A673 (cell line): ENCODE measurements at regions not wholly inside any gene's neighbourhood (a gene's known extent, or its start where the extent isn't known, plus 50 kb on each side); places are given as distances from the start of the nearest gene placed in this dataset.

Experiments
- BruUV-seq: library from RNA; stranded (reverse); fragments of 400-500 nt; replicated peaks from 2 replicates; lab custom pipeline; 2021; lab: Mats Ljungman, UMichigan
- CTCF ChIA-PET: fragments of 300-600 bp; sonication (Branson Sonifier 250); formaldehyde crosslinking; loops from one replicate; lab custom pipeline; 2022; ENCODE audit warnings: antibody characterized with exemption; lab: Charles Lee
- POLR2A ChIA-PET: fragments of 300-600 bp; sonication (Branson Sonifier 250); formaldehyde crosslinking; loops from one replicate; lab custom pipeline; 2022; ENCODE audit warnings: antibody characterized with exemption; ENCODE audit not compliant: low non-redundant PET; lab: Charles Lee
- DNase-seq: peaks from one replicate; pipeline ENCODE4 v3.0.0-alpha.2; 2015; ENCODE audit warnings: low spot score
- H3K27ac ChIP-seq: fragments of 200-600 bp; sonication (generic); 2 replicates; pipeline ENCODE4 v1.5.1; 2016; ENCODE audit warnings: mixed run types, low read depth, mild to moderate bottlenecking, mixed read lengths, antibody characterized with exemption, low read length; ENCODE audit not compliant: poor library complexity, severe bottlenecking
- H3K27me3 ChIP-seq: fragments of 200-600 bp; sonication (generic); replicated peaks from 2 replicates; pipeline ENCODE4 v1.6.1; 2017; ENCODE audit warnings: mixed run types, low read depth, mild to moderate bottlenecking, mixed read lengths, antibody characterized with exemption, low read length; ENCODE audit not compliant: insufficient read depth, poor library complexity
- H3K36me3 ChIP-seq: fragments of 200-600 bp; sonication (generic); 2 replicates; pipeline ENCODE4 v1.6.1; 2016; ENCODE audit warnings: mixed run types, mild to moderate bottlenecking, mixed read lengths, antibody characterized with exemption, low read length; ENCODE audit not compliant: insufficient read depth, poor library complexity, severe bottlenecking
- H3K4me1 ChIP-seq: fragments of 200-600 bp; sonication (generic); 2 replicates; pipeline ENCODE4 v1.6.1; 2017; ENCODE audit warnings: mixed run types, mild to moderate bottlenecking, mixed read lengths, antibody characterized with exemption, low read length; ENCODE audit not compliant: insufficient read depth, poor library complexity, severe bottlenecking
- H3K4me3 ChIP-seq: fragments of 200-600 bp; sonication (generic); 2 replicates; pipeline ENCODE4 v1.5.1; 2016; ENCODE audit warnings: low read depth, mixed run types, mild to moderate bottlenecking, mixed read lengths, low read length; ENCODE audit not compliant: poor library complexity, severe bottlenecking
- H3K9me3 ChIP-seq: fragments of 200-600 bp; sonication (generic); 2 replicates; pipeline ENCODE4 v1.6.1; 2016; ENCODE audit warnings: mixed run types, low read depth, mild to moderate bottlenecking, mixed read lengths, antibody characterized with exemption, low read length; ENCODE audit not compliant: poor library complexity, severe bottlenecking
- EZH2 ChIP-seq: fragments of 200-600 bp; sonication (generic); IDR thresholded peaks from 2 replicates; pipeline ENCODE4 v1.6.1; 2017; ENCODE audit warnings: borderline replicate concordance, low read depth, mild to moderate bottlenecking, mixed read lengths, antibody characterized with exemption, low read length; ENCODE audit not compliant: poor library complexity, severe bottlenecking
- intact Hi-C: fragments of 100-400 bp; cut with micrococcal nuclease; formaldehyde crosslinking; loops from one replicate; pipeline ENCODE4 v1.10.0; 2022; ENCODE audit not compliant: unreplicated experiment
- TF ChIP-seq, protein P1 (sequence below): fragments of 300-800, 200-600 bp; sonication (generic); conservative IDR thresholded peaks from 2 replicates; pipeline ENCODE4 v1.5.1; 2017; ENCODE audit warnings: low read depth, mild to moderate bottlenecking, antibody characterized with exemption, low read length, moderate library complexity, mixed read lengths

DNA sequence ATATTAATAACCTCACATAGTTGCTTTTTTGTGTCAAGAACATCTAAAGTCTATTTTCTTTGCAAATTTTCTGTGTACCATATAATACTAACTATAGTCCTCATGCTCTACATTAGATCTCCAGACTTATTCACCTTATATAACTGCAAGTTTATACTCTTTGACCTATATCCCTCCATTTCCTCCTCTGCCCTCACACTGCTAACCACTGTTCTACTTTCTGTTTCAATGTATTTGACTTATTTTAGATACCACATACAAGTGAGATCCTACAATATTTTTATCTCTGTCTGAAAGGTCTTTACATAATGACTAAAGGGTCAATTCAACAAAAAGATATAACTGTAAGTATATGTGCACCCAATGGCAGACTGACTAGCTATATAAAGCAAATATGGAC is 789.7 kb upstream of the ZNF608 start:
- ChIA-PET POLR2A (no interaction called here), CTCF (no interaction called here)
- Histone ChIP-seq H3K27me3 (peaks cover 5% of the 10 kb centered on the region), H3K36me3 (no peaks in the 10 kb centered on the region), H3K27ac (no peak overlapping the region), H3K9me3 (no peaks in the 10 kb centered on the region), H3K4me1 (no peaks in the 10 kb centered on the region), H3K4me3 (no peak overlapping the region)
- no peak for TF ChIP-seq EZH2
- TF ChIP-seq, protein P1, sequence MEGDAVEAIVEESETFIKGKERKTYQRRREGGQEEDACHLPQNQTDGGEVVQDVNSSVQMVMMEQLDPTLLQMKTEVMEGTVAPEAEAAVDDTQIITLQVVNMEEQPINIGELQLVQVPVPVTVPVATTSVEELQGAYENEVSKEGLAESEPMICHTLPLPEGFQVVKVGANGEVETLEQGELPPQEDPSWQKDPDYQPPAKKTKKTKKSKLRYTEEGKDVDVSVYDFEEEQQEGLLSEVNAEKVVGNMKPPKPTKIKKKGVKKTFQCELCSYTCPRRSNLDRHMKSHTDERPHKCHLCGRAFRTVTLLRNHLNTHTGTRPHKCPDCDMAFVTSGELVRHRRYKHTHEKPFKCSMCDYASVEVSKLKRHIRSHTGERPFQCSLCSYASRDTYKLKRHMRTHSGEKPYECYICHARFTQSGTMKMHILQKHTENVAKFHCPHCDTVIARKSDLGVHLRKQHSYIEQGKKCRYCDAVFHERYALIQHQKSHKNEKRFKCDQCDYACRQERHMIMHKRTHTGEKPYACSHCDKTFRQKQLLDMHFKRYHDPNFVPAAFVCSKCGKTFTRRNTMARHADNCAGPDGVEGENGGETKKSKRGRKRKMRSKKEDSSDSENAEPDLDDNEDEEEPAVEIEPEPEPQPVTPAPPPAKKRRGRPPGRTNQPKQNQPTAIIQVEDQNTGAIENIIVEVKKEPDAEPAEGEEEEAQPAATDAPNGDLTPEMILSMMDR, result no peak
- BruUV-seq, result no TSS peak
- intact Hi-C loops, result no loop called here
- no peak for DNase-seq

DNA sequence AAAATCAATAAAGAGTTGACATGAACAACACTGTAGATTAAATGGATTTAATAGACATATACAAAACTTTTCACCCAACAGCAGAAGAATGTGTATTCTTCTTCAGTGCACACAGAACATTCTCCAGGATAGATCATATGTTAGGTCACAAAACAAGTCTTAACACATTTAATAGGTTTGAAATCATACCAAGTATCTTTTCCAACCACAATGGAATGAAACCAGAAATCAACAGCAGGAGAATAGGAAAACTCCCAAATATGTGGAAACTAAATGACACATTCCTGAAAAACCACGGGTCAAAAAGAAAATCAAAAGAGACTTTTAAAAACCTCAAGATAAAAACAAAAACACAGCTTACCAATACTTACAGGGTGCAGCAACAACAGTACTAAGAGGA is 790.1 kb upstream of the ZNF608 start:
- H3K27ac ChIP-seq, result no peak overlapping the region
- no peaks in the 10 kb centered on the region for H3K4me1 ChIP-seq
- H3K36me3 ChIP-seq, result no peaks in the 10 kb centered on the region
- H3K9me3 ChIP-seq, result no peaks in the 10 kb centered on the region
- no peak for DNase-seq
- TF ChIP-seq, protein P1, result no peak
- TF ChIP-seq EZH2, result no peak
- peaks cover 3% of the 10 kb centered on the region for H3K27me3 ChIP-seq
- no peak overlapping the region for H3K4me3 ChIP-seq
- intact Hi-C loops, result no loop called here
- BruUV-seq, result no TSS peak
- ChIA-PET CTCF (no interaction called here), POLR2A (no interaction called here)

DNA sequence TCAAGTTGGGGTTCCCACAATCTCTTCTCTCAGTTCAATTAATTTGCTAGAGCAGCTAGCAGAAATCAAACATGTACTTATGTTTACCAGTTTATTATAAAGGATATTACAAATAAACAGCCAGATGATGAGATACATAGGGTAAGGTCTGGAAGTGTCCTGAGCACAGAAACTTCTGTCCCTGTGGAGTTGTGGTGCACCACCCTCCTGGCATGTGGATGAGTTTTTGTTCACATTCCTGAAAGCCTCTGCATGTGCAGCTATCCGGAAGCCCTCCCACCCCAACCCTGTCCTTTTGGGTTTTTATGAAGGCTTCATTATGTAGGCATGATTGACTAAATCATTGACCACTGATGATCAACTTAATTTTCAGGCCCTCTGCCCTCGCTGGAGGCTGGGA is 791.2 kb upstream of the ZNF608 start:
- no TSS peak for BruUV-seq

More for the DNA sequence above, 791.2 kb upstream of the ZNF608 start:
- POLR2A ChIA-PET, result no interaction called here
- Histone ChIP-seq H3K27me3 (no peaks in the 10 kb centered on the region), H3K4me3 (no peak overlapping the region), H3K36me3 (no peaks in the 10 kb centered on the region), H3K9me3 (no peaks in the 10 kb centered on the region), H3K27ac (no peak overlapping the region), H3K4me1 (no peaks in the 10 kb centered on the region)
- no peak for TF ChIP-seq EZH2
- TF ChIP-seq, protein P1, result no peak
- no peak for DNase-seq
- intact Hi-C loops, result no loop called here
- CTCF ChIA-PET, result no interaction called here
